Tongue (tissue), 1 donor: ENCODE measurements at regions not wholly inside any gene's neighbourhood (a gene's known extent, or its start where the extent isn't known, plus 50 kb on each side); places are given as distances from the start of the nearest gene placed in this dataset.

Experiments used
- DNase-seq: peaks from one replicate; pipeline ENCODE4 v3.0.0-alpha.2; 2015

DNA sequence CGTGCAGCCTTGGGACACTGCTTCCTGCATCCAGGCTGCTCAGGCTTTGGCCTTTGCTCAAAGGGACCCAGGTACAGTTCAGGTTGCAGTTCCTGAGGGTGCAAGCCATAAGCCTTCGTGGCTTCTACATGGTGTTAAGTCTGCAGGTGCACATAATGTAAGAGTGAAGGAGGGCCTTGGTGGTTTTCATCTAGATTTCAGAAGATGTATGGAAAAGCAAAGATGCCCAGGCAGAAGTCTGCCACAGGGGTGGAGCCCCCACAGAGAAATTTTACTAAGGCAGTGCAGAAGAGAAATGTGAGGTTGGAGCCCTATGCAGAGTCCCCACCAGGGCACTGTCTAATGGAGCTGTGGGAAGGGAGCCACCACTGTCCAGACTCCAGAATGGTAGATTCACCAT is 200.9 kb downstream of the ICE1 start:
- DNase-seq = no peak

DNA sequence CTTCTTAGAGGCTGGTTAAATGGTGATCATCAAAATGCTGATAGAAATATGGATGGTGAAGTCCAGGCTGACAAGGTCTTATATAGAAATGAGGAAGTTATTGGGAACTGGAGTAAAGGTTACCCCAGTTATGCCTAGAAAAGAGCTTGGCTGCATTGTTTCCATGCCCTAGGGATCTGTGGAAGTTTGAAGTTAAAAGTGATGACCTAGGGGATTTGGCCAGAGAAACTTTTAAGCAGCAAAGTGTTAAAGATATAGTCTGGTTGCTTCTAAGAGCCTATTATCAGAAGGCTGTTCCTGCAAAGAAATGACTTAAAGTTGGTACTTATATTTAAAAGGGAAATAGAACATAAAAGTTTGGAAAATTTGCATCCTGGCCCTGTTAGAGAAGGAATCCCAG is 200.3 kb downstream of the ICE1 start:
- DNase-seq = no peak

DNA sequence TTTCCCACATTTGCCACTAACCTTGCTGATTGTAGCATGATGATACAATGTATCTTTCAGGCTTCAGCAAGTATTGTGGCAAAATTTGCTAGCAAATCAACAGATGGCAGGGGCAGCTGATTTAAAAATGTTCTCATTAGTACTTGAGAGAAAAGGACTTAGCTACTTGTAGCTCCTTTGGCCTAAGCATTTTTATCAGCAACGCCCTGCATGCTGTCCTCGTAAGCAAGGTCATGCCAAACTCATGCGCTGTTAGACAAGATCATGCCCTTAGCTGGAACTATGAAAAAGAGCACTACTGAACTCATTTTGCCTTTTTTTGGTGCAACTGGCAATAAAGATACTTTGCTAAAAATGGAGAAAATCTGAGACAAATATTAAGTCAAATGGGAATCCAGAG is 197.1 kb downstream of the ICE1 start:
- DNase-seq = no peak

DNA sequence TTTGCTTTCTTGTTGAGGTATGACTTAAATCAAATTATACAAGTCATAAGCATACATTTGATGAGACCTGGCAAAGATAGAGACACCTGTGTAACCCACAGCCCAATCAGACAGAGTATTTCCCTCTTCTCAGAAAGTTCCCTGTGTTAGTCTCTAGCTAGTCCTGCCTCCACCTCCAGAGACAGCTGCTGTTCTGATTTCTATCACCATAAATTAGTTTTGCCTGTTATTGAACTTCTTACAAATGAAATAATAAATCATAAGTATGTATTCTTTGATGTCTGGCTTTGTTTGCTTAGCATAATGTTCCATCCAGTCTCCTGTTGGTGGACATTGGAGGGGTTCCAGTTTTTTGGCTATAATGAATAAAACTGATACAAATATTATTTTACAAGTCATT is 194.5 kb downstream of the ICE1 start:
- no peak for DNase-seq

DNA sequence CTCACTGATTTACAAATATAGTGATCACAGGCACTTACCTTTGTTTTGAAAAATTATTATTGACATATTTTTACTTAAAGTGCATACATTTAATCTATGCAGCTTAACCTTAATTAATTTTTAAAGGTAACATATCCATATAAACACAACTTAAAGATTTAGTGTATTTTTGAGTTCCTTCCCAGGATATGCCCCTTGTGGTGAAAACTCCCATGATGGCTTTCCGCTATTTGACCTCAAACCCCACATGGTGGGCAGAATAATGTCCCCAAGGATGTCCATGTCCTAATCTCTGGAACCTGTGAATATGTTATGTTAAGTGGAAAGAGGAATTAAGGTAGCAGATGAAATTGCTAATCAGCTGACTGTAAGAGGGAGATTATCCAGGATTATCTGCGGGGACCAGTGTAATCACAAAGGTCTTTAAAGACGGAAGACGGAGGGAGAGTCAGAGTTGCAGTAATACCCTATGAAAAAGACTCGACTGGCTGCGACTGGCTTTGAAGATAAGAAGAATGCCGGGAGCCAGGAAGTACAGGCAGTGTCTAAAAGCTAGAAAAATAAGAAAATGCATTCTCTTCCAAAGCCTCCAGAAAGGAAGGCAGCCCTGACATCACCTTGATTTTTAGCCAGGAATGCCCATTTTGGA is 193.9 kb downstream of the ICE1 start:
- no peak for DNase-seq

DNA sequence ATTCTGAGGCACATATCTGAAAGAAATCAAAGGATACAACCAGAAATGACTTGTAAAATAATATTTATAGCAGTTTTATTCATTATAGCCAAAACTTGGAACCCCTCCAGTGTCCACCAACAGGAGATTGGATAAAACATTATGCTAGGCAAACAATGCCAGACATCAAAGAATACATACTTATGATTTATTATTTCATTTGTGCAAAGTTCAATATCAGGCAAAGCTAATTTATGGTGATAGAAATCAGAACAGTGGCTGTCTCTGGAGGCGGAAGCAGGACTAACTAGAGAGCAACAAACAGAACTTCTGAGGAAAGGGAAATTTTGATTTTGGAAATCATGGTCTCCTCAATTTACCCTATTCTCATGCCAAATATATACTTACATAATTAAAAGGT is 193.1 kb downstream of the ICE1 start:
- no peak for DNase-seq

DNA sequence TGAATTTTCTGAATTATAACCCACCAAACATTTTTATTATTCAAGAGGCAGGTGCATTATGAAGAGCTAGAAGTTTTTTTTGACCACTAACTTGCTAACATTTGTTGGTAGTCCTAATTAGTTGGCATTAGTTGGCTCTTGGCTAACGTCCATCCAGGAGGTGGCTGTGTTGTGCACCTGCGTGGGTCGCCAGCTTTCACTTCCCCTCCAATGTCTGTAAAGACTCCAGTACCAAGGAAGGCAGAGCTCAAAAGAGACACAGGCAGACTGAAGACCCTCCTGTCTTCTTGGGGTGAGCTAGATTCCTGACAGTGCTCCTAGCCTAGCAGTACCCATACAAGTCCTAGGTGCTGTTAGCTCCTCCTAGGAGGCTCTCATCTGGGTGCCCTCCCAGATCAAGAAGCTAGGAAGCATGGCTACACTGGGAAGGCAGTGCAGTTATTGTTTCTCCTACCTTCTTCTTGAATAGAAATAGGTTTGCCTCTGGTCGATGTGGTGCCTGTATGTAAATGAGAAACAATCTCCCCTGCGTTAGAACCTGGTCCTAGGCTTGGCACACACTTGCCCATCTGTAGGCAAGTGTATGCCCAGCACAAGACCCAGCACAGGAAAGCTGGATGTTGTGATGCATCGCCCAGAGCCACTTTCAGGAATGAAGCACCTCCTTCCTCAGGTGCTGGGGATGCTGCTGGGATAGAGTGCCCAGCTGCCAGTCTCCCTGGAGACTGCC is 190.9 kb downstream of the ICE1 start:
- DNase-seq = no peak

DNA sequence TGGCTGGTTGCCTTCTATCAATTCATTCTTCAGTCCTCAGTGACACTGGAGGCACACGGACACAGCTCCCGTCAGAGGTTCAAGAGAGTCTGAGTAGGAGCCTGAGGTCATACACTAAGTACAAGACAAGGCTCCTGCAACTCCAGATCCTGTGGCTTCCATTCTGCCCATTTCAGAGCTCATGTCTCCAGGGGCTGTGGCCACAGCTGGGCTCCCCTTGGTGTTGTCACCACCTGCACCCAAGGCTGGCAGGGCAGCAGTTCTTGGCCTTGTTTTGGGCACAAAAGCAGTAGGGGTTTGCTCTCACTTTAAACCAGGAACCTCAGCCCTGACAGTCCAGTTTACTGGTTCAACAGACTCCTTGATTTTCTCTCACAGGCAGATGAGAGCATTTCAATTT is 189.6 kb downstream of the ICE1 start:
- no peak for DNase-seq

DNA sequence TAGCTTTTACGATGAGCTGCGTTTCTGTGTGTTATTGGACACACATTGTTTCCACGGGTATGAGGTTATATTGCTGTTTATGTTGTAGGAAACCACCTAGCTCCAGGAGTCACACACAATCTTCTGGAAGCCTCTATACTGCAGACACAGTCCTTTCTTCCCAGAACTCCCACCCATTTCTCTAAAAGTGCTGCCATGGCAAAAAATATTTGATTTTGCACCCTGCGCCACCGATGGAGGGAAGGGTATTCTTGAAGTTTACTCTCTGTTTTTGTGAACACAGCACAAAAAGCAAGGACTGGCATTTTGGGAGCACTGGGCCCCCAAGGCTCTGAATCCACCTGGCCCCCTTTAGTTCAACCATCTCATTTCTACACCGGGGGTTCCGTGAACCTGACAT is 187.5 kb downstream of the ICE1 start:
- no peak for DNase-seq

DNA sequence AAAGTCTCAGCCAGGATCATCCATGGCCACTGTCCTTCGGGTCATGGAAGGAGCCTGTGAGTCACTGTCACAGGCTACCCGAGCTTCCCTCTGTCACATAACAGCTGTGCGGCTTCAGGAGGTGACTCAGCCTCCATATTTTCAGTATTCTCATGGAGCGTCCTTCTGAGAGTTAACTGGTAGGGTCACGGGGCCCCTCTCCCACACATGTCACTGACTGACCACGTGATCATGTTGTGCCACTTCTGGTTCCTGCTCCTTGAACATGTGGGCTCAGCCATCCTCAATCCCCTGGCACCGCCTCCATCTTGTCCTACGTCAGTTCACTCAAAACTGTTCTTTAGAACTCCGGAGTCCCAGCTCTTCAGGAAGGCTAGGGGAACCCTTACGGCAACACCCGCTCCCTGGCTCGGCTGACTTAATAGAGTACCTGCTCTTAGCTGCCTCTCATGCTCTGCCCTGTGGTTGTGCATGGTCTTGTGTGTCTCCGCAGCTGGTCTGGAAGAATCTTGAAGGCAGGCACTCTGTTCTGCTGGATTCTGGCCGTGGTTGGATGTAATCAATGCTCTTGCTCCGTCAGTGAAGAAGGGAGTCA is 182.8 kb downstream of the ICE1 start:
- no peak for DNase-seq

DNA sequence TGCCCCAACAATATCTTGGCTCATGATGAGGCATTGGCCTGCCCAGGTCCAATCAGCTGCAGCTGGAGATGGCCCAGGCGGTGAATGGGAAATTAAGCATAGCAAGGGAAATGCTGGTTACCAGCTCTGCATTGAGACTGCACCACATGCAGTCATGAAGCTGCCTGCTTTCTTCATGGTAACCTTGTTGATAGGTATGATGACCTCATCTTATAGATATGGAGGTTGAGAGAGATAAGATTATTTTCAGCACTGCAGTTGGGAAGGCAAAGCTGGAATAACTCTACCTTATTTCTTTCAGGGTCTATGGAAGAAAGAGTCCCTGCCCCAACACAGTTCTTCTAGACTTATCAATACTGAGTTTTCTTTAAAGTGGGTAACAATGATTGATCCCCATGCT is 180.1 kb downstream of the ICE1 start:
- DNase-seq = no peak

DNA sequence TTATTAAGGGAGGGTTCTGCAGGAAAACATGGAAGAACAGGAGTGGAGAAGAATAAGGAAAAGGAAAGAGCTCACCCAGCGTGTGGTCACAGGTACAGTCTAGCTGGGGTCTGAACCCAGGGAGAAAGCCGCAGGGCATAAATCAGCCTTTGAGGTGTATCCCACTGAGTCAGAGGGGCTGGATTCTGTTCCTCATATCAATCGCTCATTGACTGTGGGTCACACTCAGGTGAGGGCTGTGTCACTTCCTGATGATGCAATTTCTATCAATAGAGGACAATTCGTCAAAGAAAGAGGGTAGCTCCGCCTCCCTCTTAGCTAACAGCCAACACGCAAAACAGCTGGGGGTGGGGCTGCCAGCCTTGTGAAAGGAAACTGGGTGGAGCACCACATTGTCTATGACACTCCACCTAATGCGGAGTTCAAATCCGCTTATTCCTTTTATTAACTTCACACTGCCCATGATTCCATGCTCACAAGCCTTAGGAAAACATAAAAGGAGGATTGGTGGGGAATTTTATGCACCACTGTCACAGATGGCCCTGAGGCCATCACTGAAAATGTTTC is 176.2 kb downstream of the ICE1 start:
- DNase-seq = no peak

DNA sequence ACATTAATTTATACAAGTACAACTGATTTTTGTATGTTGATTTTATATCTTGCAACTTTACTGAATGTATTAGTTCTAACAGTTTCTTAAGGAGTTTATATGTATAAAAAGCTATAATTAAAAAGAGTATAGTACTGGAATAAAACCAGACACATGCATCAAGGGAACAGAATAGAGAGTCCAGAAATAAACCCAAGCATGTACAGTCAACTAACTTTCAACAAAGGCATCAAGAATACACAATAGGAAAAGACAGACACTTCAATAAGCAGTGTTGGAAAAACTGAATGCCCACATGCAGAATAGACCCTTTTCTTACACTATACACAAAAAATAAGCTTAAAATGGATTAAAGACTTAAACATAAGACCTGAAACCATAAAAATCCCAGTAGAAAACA is 170.9 kb downstream of the ICE1 start:
- DNase-seq = no peak

DNA sequence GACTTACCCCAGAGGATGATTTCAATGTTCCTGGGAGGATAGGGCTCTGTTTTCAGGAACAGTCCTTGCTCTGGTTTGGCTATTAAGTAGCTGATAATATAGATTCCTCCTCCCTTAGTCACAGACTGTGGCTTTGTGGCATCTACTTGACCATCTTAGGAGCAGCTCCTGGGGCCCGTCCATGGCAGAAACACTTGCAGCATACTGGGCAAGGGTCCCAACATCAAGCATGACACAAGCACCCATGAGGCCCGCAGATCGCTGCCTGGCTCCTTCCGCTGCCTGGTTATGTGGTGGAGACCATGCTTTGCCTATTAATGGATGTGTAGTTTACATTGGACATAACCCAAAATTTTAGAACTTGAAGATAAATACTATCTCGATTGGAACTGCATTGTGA is 170.1 kb downstream of the ICE1 start:
- no peak for DNase-seq

DNA sequence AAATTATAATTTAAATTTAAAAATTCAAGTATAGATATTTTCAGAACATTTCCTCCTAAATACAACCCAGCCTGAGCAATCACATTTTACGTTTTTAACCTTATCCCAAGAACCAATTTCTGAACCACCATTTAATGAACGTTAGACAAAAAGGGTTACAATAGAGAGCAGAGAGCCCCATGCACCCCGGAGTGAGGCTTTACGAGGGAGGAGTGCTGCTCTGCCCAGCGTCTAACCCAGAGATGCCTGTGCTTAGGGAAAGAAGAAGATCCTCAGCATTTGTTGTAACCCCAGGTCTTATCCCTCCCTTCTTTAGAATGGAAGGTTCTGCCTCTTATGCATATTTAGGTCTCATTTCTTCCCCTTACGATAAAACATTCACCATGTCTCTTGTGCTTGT is 169.1 kb downstream of the ICE1 start:
- DNase-seq = no peak

DNA sequence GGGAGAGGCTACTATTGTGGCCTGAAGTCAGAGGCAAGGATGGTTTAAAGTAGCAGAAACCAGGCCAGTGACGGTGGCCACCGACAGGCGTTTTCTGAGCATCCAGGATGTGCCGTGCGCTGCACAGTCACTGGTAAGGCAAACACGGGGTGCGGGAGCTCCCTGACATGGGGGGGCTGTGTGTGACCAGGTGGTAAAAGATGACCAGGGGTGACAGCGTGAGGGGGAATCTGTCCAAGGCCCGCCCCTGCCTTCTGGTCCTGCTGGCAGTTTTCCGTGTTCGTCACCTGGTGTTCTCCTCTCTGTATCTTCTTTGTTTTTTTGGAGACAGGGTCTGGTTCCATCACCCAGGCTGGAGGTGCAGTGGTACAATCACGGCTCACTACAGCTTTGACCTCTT is 167.4 kb downstream of the ICE1 start:
- DNase-seq = no peak

DNA sequence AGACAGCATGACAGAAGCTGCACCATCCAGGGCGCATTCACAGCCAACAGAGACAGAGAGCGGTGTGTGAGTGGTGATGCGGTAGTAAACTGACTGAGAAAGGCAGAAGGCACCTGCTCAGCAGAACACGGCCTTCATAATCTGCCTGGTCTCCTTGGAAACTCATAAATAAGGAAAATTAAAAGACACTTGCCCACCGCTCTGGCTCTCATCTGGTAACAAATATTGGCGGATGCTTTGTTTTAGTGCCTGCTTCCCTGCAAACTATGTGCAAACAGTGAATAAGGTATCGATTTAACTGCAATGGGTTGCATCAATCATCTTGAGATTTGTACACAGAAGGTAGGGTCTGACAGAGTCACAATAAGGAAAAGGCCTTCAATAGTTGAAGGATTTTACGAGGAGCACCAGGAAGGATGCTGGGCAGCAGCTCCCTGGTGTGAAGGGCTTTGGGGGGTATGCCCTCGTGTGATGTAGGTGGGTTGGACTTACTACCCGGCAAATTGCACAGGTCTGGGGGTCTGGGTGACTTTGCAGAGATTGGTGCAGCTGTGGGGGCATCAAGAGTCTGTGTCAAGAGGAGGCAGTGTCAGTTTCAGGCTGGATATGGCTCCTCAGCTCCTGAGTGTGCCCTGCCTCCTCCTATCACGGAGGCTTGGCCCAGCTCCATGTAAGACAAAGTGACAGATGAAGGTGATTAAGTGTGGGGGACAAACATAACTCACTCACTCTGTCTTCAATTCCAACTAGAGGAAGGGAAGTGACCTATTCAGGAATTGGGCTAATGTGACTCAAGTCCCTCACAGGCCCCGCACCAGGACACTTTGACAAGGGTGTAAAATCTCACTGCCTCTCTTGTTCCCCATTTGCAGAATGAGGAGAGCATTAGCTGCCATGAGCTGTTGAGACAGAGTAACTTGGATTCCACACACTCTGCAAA is 166.7 kb downstream of the ICE1 start:
- DNase-seq = no peak

DNA sequence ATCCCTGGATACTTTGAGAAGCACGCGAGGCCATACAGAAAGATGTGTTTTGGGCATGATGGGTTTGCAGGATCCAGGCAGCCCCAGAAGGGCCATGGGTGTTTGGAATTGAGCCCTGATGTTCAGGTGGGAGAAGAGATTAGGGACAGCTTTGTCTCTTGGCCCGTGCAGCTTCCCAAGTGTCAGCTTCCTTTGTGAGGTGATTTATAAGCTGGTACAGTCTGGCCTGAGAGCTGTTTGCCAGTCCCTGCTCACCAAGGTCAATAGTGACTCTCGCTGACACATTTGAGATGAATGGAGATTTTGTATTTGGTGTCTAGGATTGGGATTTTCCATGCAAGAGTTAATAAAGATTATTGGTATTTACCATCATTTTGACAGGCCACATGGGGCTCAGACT is 165.9 kb downstream of the ICE1 start:
- DNase-seq = no peak

DNA sequence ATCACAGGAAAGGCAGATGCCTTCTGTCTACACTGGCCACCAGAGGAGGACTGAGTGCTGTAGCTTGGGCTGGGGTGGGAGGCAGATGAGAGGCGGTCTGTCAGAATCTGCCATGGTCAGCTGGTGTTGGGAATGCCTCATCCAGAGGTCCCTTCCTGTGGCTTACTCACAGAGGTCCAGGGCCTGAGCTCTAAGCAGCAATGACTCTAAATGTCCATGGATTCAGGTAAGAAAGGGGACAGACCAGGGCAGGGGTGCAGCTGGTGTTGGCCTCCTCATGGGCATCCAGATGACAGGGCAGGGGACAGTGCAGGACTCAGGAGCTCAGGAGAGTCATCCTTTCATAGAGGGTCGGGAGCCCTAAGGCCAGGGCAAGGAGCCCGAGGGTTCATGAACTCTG is 165.0 kb downstream of the ICE1 start:
- DNase-seq = no peak

DNA sequence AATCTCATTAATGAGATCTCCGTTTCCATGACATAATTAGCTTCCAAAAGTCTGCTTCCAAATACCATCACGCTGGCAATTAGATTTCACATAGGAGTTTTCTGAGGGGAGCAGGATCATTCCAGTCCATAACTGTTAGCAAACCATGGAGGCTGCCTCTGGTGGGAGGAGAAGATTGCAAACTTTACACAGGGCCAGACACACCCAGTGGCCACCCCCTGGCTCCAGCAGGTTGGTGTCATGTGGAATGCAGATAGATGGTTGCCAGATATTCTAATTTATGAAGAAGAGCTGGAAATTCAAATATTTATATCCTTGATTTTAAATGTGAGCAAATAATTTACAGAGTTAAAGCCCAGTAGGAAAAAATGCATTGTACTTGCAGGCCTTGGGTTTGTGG is 164.2 kb downstream of the ICE1 start:
- DNase-seq = no peak

DNA sequence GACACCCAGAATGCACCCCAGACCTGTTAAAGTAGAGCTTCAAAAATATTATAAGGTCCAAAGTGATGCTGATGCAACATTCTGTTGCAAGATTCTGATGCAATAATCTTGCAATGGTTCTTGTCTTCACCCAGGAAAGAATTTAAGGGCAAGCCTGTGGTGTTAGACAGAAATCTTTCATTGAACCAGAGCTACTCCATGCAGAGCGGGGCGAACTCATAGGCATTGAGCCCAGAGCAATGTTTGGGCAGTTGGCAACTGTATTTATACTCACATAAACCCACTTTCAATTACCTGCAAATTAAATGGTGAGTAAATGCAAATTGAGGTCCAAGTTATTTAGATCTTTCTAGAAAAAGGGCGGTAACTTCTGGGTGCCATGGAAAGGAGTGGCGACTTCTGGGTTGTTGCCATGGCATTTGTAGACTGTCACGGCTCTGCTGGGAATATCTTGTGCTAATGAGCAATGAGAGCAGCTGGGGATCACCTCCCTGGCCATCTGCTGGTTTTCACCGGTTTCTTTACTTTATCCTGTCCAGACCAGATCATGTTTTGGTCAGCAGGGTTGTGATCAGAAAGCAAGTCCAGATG is 163.4 kb downstream of the ICE1 start:
- no peak for DNase-seq

DNA sequence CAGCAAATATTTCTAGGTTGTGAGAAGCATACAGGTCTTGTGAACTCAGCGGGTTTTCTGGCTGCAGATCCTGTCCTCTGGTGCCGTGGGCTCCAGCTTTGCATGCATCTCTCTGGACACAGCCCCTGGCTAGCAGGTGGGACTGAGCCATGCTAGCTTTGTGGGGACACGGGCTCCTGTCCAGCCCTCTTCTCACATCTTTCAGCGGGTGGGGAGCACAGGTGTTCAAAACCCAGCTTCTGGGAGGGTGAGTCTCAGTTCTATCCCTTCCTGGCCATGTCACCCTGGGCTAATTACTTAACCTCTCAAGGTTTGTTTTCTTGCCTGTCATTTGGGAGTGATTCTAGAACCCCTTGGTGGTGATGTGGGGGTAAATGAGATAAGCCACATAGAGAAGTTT is 162.3 kb downstream of the ICE1 start:
- no peak for DNase-seq
